KMS-11 (cell line): ENCODE measurements at regions not wholly inside any gene's neighbourhood (a gene's known extent, or its start where the extent isn't known, plus 50 kb on each side); places are given as distances from the start of the nearest gene placed in this dataset.
"Not testable (repeated sequence)": the region's sequence is repeated elsewhere in the genome, so short reads cannot be mapped to it uniquely, and the experiment has no call there.

Experiments
- H2AFZ ChIP-seq: fragments of 200-600 bp; sonication (generic); 2 replicates; pipeline ENCODE4 v1.6.1; 2016; ENCODE audit warnings: antibody characterized with exemption, mixed run types, low read depth
- H3K27ac ChIP-seq: fragments of 200-600 bp; sonication (generic); 2 replicates; pipeline ENCODE4 v1.6.1; 2016; ENCODE audit warnings: mild to moderate bottlenecking, mixed run types
- H3K27me3 ChIP-seq: fragments of 200-600 bp; sonication (generic); 2 replicates; pipeline ENCODE4 v1.6.1; 2017; ENCODE audit warnings: mild to moderate bottlenecking, low read depth, mixed run types, moderate library complexity; ENCODE audit not compliant: insufficient read depth
- H3K36me3 ChIP-seq: fragments of 200-600 bp; sonication (generic); 2 replicates; pipeline ENCODE4 v1.6.1; 2017; ENCODE audit warnings: mild to moderate bottlenecking, mixed run types; ENCODE audit not compliant: insufficient read depth
- H3K4me1 ChIP-seq: fragments of 200-600 bp; sonication (generic); 2 replicates; pipeline ENCODE4 v1.6.1; 2016; ENCODE audit warnings: mild to moderate bottlenecking, low read depth, mixed run types; ENCODE audit not compliant: poor library complexity, severe bottlenecking
- H3K4me2 ChIP-seq: fragments of 200-600 bp; sonication (generic); 2 replicates; pipeline ENCODE4 v1.7.0; 2016; ENCODE audit warnings: mild to moderate bottlenecking, mixed run types
- H3K4me3 ChIP-seq: fragments of 200-600 bp; sonication (generic); IDR thresholded peaks from 2 replicates; pipeline ENCODE4 v1.6.1; 2017; ENCODE audit warnings: low read depth, low read length, mixed read lengths; ENCODE audit not compliant: insufficient read depth
- H3K79me2 ChIP-seq: fragments of 200-600 bp; sonication (generic); 2 replicates; pipeline ENCODE4 v1.6.1; 2016; ENCODE audit warnings: low read depth, mixed run types; ENCODE audit not compliant: insufficient read depth
- H3K9ac ChIP-seq: fragments of 200-600 bp; sonication (generic); 2 replicates; pipeline ENCODE4 v1.6.1; 2016; ENCODE audit warnings: mild to moderate bottlenecking, mixed run types
- H4K20me1 ChIP-seq: fragments of 200-600 bp; sonication (generic); 2 replicates; pipeline ENCODE4 v1.6.1; 2016; ENCODE audit warnings: mild to moderate bottlenecking, mixed run types; ENCODE audit not compliant: insufficient read depth
- CTCF ChIP-seq: fragments of 200-600 bp; sonication (generic); conservative IDR thresholded peaks from 2 replicates; pipeline ENCODE4 v1.6.1; 2017; ENCODE audit warnings: low read depth, mild to moderate bottlenecking, antibody characterized with exemption, low read length, moderate library complexity, mixed read lengths

- Histone ChIP-seq H3K36me3 (no peaks in the 10 kb centered on the region), H2AFZ (no peak overlapping the region), H4K20me1 (no peaks in the 10 kb centered on the region), H3K9ac (no peak overlapping the region), H3K4me3 (no peak overlapping the region), H3K4me2 (no peak overlapping the region), H3K4me1 (no peaks in the 10 kb centered on the region), H3K27me3 (no peaks in the 10 kb centered on the region), H3K79me2 (no peaks in the 10 kb centered on the region), H3K27ac (no peak overlapping the region)
- no peak for TF ChIP-seq CTCF
Measured at GRCh38 chr6:137808191-137808590, 58.9 kb upstream of the TNFAIP3 start.

- Histone ChIP-seq H3K27ac (no peak overlapping the region), H3K36me3 (no peaks in the 10 kb centered on the region), H3K27me3 (no peaks in the 10 kb centered on the region), H3K4me1 (no peaks in the 10 kb centered on the region), H3K9ac (no peak overlapping the region), H2AFZ (no peak overlapping the region), H3K4me3 (no peak overlapping the region), H4K20me1 (no peaks in the 10 kb centered on the region), H3K79me2 (no peaks in the 10 kb centered on the region), H3K4me2 (no peak overlapping the region)
- no peak for TF ChIP-seq CTCF
Measured at GRCh38 chr6:137808836-137809315, 58.2 kb upstream of the TNFAIP3 start.

- not testable (repeated sequence) for H3K79me2 ChIP-seq, H4K20me1 ChIP-seq, H3K27ac ChIP-seq, H3K9ac ChIP-seq, H3K4me2 ChIP-seq, H3K36me3 ChIP-seq, H3K4me3 ChIP-seq, H3K27me3 ChIP-seq, H2AFZ ChIP-seq, H3K4me1 ChIP-seq
Measured at GRCh38 chr6:137809895-137810553, 57.0 kb upstream of the TNFAIP3 start.

- TF ChIP-seq CTCF: no peak
- no peaks in the 10 kb centered on the region for H3K36me3 ChIP-seq
- H2AFZ ChIP-seq: no peak overlapping the region
- H3K9ac ChIP-seq: no peak overlapping the region
- H3K4me2 ChIP-seq: no peak overlapping the region
- H3K27me3 ChIP-seq: no peaks in the 10 kb centered on the region
- peaks cover 2% of the 10 kb centered on the region for H3K4me1 ChIP-seq
- H3K27ac ChIP-seq: no peak overlapping the region
- no peaks in the 10 kb centered on the region for H4K20me1 ChIP-seq
- no peaks in the 10 kb centered on the region for H3K79me2 ChIP-seq
- no peak overlapping the region for H3K4me3 ChIP-seq
Measured at GRCh38 chr6:137810554-137811120, 56.4 kb upstream of the TNFAIP3 start.
